Fibroblast of lung (primary cell): ENCODE measurements at regions not wholly inside any gene's neighbourhood (a gene's known extent, or its start where the extent isn't known, plus 50 kb on each side); places are given as distances from the start of the nearest gene placed in this dataset.

Source experiments
- EZH2 ChIP-seq: IDR thresholded peaks from 2 replicates; pipeline ENCODE4 v1.5.1; 2012; ENCODE audit warnings: low read length, control low read depth, mild to moderate bottlenecking; ENCODE audit errors: missing control alignments
- TF ChIP-seq, protein P1 (sequence below), 2 donors: IDR thresholded peaks in 1 of 2; conservative IDR thresholded peaks in 1 of 2; 1 replicate in 1 of 2; 2 replicates in 1 of 2; pipeline ENCODE4 v1.5.1; 2011 to 2012; ENCODE audit warnings: low read length in 2 of 2, control low read depth in 1 of 2, inconsistent platforms in 1 of 2, low read depth in 1 of 2, mild to moderate bottlenecking in 1 of 2

DNA sequence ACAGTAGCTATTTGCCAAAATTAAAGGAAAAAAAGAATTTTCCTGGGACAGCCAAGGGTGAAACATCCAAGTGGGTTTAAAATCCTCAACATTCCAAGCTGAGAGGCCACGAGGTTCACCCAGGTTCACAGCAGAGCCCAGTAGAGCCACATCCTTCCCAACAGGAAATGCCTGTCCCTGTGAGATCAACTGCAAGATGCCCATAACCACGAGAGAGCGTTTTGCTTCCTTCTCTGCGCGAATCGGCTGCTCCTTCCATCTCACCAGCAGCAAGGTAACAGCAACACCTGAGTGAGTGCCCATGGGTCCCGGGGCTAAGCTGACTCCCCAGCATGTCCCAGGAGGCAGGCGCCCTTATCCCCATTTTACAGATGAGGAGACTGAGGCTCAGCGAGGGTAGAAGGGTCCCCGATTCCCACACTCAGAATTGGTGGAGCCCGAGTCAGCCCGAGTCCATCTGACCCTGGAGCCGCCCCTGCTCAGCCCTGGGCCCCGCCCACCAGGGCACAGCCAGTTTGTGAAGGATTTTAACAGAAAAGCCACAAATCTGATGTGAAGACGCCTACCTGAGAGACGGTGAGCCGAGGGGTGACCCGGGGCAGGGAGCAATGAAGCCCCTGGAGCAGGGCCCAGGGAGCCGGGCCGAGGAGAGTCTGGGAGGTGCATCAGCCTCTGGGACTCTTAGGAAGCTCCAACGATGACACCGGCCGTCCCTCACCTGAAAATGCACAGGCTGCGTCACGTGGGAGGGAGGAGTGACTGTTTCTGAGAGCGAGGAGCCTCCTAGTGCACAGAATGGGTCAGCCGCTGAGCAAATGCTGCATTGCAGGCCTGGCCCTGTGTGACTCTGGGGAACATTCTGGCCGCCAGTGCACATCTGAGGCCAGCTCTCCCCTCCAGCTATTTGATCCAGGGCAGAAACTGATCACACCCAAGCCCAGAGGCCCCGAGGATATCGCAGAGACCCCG, 236.9 kb upstream of the SFSWAP start:
- TF ChIP-seq, protein P1, sequence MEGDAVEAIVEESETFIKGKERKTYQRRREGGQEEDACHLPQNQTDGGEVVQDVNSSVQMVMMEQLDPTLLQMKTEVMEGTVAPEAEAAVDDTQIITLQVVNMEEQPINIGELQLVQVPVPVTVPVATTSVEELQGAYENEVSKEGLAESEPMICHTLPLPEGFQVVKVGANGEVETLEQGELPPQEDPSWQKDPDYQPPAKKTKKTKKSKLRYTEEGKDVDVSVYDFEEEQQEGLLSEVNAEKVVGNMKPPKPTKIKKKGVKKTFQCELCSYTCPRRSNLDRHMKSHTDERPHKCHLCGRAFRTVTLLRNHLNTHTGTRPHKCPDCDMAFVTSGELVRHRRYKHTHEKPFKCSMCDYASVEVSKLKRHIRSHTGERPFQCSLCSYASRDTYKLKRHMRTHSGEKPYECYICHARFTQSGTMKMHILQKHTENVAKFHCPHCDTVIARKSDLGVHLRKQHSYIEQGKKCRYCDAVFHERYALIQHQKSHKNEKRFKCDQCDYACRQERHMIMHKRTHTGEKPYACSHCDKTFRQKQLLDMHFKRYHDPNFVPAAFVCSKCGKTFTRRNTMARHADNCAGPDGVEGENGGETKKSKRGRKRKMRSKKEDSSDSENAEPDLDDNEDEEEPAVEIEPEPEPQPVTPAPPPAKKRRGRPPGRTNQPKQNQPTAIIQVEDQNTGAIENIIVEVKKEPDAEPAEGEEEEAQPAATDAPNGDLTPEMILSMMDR (conservative IDR thresholded peaks at IDR 0.05 in 1 of 2, IDR thresholded peaks at IDR 0.05 in 1 of 2; ENCODE audit: low read depth in 1 of 2, low read length in 2 of 2), result no peak
- no peak for TF ChIP-seq EZH2
